GM12891 (cell line): ENCODE measurements at regions not wholly inside any gene's neighbourhood (a gene's known extent, or its start where the extent isn't known, plus 50 kb on each side); places are given as distances from the start of the nearest gene placed in this dataset.

Source experiments
- POLR2A ChIP-seq: IDR thresholded peaks from 2 replicates; pipeline ENCODE4 v1.6.1; 2011; ENCODE audit warnings: low read depth, low read length, control low read depth
- POLR2AphosphoS5 ChIP-seq: IDR thresholded peaks from 2 replicates; pipeline ENCODE4 v1.6.1; 2011; ENCODE audit warnings: low read depth, low read length, control low read depth
- SPI1 ChIP-seq: IDR thresholded peaks from 2 replicates; pipeline ENCODE4 v1.6.1; 2011; ENCODE audit warnings: low read depth, low read length, control low read depth
- TAF1 ChIP-seq: IDR thresholded peaks from 2 replicates; pipeline ENCODE4 v1.6.1; 2011; ENCODE audit warnings: low read depth, low read length, control low read depth

DNA sequence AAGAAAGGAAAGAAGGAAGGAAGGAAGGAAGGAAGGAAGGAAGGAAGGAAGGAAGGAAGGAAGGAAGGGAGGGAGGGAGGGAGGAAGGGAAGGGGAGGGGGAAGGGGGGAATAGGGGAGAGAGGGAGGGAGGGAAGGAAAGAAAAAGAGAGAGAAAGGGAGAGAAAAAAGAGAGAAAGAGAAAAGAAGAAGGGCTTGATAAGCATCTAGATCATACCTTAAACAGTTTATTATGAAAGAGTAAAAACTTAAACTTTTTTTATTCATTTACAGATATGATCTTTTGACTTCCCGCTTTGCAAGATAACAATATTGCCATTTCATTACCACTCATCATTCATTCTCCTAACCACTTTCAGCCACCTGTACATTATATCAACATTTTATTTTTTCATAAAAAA, 53.6 kb upstream of the TMEM106B start:
- no peak for TF ChIP-seq POLR2A
- no peak for TF ChIP-seq POLR2AphosphoS5
- TF ChIP-seq TAF1, result no peak
- no peak for TF ChIP-seq SPI1
